ENCODE measurements at regions not wholly inside any gene's neighbourhood (a gene's known extent, or its start where the extent isn't known, plus 50 kb on each side); places are given as distances from the start of the nearest gene placed in this dataset.

DNA sequence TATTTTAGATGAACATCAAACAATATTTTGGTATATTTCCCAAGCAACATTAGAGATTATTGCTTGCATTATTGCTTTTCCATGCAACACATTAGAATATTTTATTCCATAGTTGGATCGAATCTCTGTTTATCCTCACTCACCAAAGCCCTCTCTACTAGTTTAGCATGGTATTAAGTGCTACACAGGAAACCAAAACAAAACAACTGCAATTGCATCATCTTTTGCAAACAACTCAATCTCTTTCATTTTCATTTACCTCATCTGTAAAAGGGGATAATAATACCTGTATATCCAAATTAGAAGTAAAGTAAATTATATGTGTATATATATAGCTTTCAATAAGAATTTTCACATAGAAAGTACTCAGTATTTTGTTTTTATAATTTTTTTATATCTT lies 147.8 kb upstream of the PCDH9 start:
- intact Hi-C loops (cut with micrococcal nuclease; ENCODE audit: unreplicated experiment) = no loop called here
- no peaks in the 10 kb centered on the region for H3K36me3 Mint-ChIP-seq (ENCODE audit: insufficient read depth, unreplicated experiment)
- H3K9me3 ChIP-seq = no peaks in the 10 kb centered on the region
- TF ChIP-seq, protein P1, sequence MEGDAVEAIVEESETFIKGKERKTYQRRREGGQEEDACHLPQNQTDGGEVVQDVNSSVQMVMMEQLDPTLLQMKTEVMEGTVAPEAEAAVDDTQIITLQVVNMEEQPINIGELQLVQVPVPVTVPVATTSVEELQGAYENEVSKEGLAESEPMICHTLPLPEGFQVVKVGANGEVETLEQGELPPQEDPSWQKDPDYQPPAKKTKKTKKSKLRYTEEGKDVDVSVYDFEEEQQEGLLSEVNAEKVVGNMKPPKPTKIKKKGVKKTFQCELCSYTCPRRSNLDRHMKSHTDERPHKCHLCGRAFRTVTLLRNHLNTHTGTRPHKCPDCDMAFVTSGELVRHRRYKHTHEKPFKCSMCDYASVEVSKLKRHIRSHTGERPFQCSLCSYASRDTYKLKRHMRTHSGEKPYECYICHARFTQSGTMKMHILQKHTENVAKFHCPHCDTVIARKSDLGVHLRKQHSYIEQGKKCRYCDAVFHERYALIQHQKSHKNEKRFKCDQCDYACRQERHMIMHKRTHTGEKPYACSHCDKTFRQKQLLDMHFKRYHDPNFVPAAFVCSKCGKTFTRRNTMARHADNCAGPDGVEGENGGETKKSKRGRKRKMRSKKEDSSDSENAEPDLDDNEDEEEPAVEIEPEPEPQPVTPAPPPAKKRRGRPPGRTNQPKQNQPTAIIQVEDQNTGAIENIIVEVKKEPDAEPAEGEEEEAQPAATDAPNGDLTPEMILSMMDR (IDR thresholded peaks at IDR 0.05; ENCODE audit: insufficient read depth in 1 of 2, low read depth in 1 of 2, low read length in 1 of 2, severe bottlenecking in 1 of 2, unreplicated experiment in 1 of 2) = no peak
- H3K27ac Mint-ChIP-seq (ENCODE audit: unreplicated experiment) = no peak overlapping the region
- H3K4me3 ChIP-seq (ENCODE audit: low read depth, low read length) = no peak overlapping the region
- no peaks in the 10 kb centered on the region for H3K4me1 Mint-ChIP-seq (ENCODE audit: low read depth, unreplicated experiment)
- ChIA-PET CTCF (no interaction called here), POLR2A (no interaction called here)
- H3K27me3 ChIP-seq (replicated peaks; ENCODE audit: control insufficient read depth, insufficient read depth, low read length) = no peaks in the 10 kb centered on the region
- H3K9me3 Mint-ChIP-seq (ENCODE audit: unreplicated experiment) = no peaks in the 10 kb centered on the region
- BruUV-seq (replicated peaks) = no TSS peak
- no peak overlapping the region for H3K4me3 Mint-ChIP-seq (ENCODE audit: unreplicated experiment)
- no peaks in the 10 kb centered on the region for H3K4me1 ChIP-seq
- no peak for DNase-seq
- no peaks in the 10 kb centered on the region for H3K36me3 ChIP-seq (ENCODE audit: control insufficient read depth, insufficient read depth, low read length)
- no peaks in the 10 kb centered on the region for H3K27me3 Mint-ChIP-seq (ENCODE audit: insufficient read depth, unreplicated experiment)

- no peaks in the 10 kb centered on the region for H3K27me3 Mint-ChIP-seq (ENCODE audit: insufficient read depth, unreplicated experiment)
- H3K4me1 ChIP-seq = no peaks in the 10 kb centered on the region
- H3K36me3 ChIP-seq (ENCODE audit: control insufficient read depth, insufficient read depth, low read length) = no peaks in the 10 kb centered on the region
- H3K4me1 Mint-ChIP-seq (ENCODE audit: low read depth, unreplicated experiment) = no peaks in the 10 kb centered on the region
- no peaks in the 10 kb centered on the region for H3K27me3 ChIP-seq (replicated peaks; ENCODE audit: control insufficient read depth, insufficient read depth, low read length)
- no peaks in the 10 kb centered on the region for H3K9me3 Mint-ChIP-seq (ENCODE audit: unreplicated experiment)
- BruUV-seq (replicated peaks) = no TSS peak
- CTCF ChIA-PET = no interaction called here
- no peak overlapping the region for H3K4me3 Mint-ChIP-seq (ENCODE audit: unreplicated experiment)
- TF ChIP-seq, protein P1 (IDR thresholded peaks at IDR 0.05; ENCODE audit: insufficient read depth in 1 of 2, low read depth in 1 of 2, low read length in 1 of 2, severe bottlenecking in 1 of 2, unreplicated experiment in 1 of 2) = no peak
- no peaks in the 10 kb centered on the region for H3K9me3 ChIP-seq
- intact Hi-C loops (cut with micrococcal nuclease; ENCODE audit: unreplicated experiment) = no loop called here
- no peak overlapping the region for H3K4me3 ChIP-seq (ENCODE audit: low read depth, low read length)
- no peaks in the 10 kb centered on the region for H3K36me3 Mint-ChIP-seq (ENCODE audit: insufficient read depth, unreplicated experiment)
- no peak for DNase-seq
- POLR2A ChIA-PET = no interaction called here
- no peak overlapping the region for H3K27ac Mint-ChIP-seq (ENCODE audit: unreplicated experiment)
Observed at GRCh38 chr13:67374391-67374790, 144.3 kb upstream of the PCDH9 start.

DNA sequence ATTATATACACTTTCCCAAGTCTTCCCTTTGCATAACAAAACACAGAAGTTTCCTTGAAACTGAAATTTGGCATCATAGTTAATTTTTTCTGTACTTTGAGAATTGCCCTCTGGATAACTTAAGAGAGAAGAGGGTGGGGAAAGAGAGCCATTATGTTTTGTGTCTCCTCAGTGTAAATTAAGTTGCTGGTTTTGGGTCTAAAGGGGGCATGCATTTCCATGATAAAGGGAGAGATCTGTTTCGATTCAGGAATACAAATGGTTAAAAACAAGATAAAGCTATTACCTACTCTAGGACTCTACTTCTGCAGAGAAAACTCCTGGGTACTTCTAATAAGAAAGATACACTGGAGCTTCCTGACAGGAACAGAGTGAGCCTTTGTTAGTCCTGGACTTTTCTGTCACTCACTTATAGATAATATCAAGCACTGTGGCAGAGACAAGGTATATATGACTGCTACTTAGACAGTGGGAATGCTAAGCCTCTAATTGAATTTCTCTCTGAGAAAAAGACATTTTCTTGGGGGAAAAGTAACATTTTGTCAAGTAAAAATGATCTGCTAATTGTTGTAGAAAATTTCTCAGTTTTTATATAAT lies 142.8 kb upstream of the PCDH9 start:
- no peaks in the 10 kb centered on the region for H3K27me3 ChIP-seq (replicated peaks; ENCODE audit: control insufficient read depth, insufficient read depth, low read length)
- Mint-ChIP-seq H3K27me3 (ENCODE audit: insufficient read depth, unreplicated experiment) (no peaks in the 10 kb centered on the region), H3K27ac (ENCODE audit: unreplicated experiment) (no peak overlapping the region), H3K9me3 (ENCODE audit: unreplicated experiment) (no peaks in the 10 kb centered on the region), H3K4me3 (ENCODE audit: unreplicated experiment) (no peak overlapping the region), H3K36me3 (ENCODE audit: insufficient read depth, unreplicated experiment) (no peaks in the 10 kb centered on the region), H3K4me1 (ENCODE audit: low read depth, unreplicated experiment) (no peaks in the 10 kb centered on the region)
- DNase-seq = no peak
- ChIA-PET CTCF (no interaction called here), POLR2A (no interaction called here)
- no peak overlapping the region for H3K4me3 ChIP-seq (ENCODE audit: low read depth, low read length)
- TF ChIP-seq, protein P1 (IDR thresholded peaks at IDR 0.05; ENCODE audit: insufficient read depth in 1 of 2, low read depth in 1 of 2, low read length in 1 of 2, severe bottlenecking in 1 of 2, unreplicated experiment in 1 of 2) = no peak
- no TSS peak for BruUV-seq (replicated peaks)
- no peaks in the 10 kb centered on the region for H3K4me1 ChIP-seq
- intact Hi-C loops (cut with micrococcal nuclease; ENCODE audit: unreplicated experiment) = no loop called here
- no peaks in the 10 kb centered on the region for H3K36me3 ChIP-seq (ENCODE audit: control insufficient read depth, insufficient read depth, low read length)
- H3K9me3 ChIP-seq = no peaks in the 10 kb centered on the region

Data from Caco-2 (cell line).